Mesothelial cell of epicardium (in vitro differentiated cells): ENCODE measurements at regions not wholly inside any gene's neighbourhood (a gene's known extent, or its start where the extent isn't known, plus 50 kb on each side); places are given as distances from the start of the nearest gene placed in this dataset.
A peak's percentile ranks its signal among the peaks of the same experiment; 100 is the strongest.
"Not testable (repeated sequence)": the region's sequence is repeated elsewhere in the genome, so short reads cannot be mapped to it uniquely, and the experiment has no call there.

Source experiments
- DNase-seq, 2 experiments: peaks; one replicate each; pipeline ENCODE4 v3.0.0; 2021; ENCODE audit warnings: low spot score in 2 of 2; ENCODE audit not compliant: unreplicated experiment in 2 of 2
- H3K27ac Mint-ChIP-seq: 2 replicates; pipeline ENCODE4 v1.8.0; 2021; ENCODE audit warnings: mixed read lengths
- H3K27me3 Mint-ChIP-seq: 2 replicates; pipeline ENCODE4 v1.8.0; 2021; ENCODE audit warnings: low read depth, mixed read lengths
- H3K36me3 Mint-ChIP-seq: 2 replicates; pipeline ENCODE4 v1.8.0; 2021; ENCODE audit warnings: mixed read lengths
- H3K4me1 Mint-ChIP-seq: 2 replicates; pipeline ENCODE4 v1.8.0; 2021; ENCODE audit warnings: mixed read lengths
- H3K4me3 Mint-ChIP-seq: 2 replicates; pipeline ENCODE4 v1.8.0; 2021; ENCODE audit warnings: mild to moderate bottlenecking, moderate library complexity, mixed read lengths
- H3K9me3 Mint-ChIP-seq: 2 replicates; pipeline ENCODE4 v1.8.0; 2021; ENCODE audit warnings: mixed read lengths
- CTCF ChIP-seq: fragments of 200-600 bp; sonication (generic); IDR thresholded peaks from one replicate; pipeline ENCODE4 v1.5.0; 2021; ENCODE audit warnings: antibody characterized with exemption; ENCODE audit not compliant: unreplicated experiment

DNA sequence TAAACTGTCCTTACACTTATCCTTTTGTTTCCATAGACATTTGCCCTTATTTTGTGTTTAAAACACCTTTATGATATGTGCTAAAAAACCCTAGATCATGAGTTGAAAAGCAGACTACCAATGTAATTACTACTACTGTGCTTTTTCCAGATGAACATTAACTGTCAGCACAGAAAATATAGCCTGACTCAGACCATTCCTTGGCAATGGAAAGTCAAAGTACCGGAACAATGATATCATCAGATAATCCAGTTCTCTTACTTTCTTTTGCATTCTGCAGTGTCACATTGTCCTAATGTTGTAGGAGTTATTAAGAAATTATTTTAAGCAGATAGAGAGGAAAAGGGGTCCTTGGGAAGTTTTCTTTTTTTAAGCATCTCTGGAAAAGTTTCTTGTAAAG, 1189.0 kb upstream of the FLRT2 start:
- H3K4me1 Mint-ChIP-seq = peaks cover 14% of the 10 kb centered on the region
- H3K9me3 Mint-ChIP-seq = peaks cover 18% of the 10 kb centered on the region
- H3K4me3 Mint-ChIP-seq = no peak overlapping the region
- no peak for DNase-seq
- peak overlapping the region; percentile 10 for H3K27ac Mint-ChIP-seq
- no peaks in the 10 kb centered on the region for H3K27me3 Mint-ChIP-seq
- no peak for TF ChIP-seq CTCF
- H3K36me3 Mint-ChIP-seq = no peaks in the 10 kb centered on the region

DNA sequence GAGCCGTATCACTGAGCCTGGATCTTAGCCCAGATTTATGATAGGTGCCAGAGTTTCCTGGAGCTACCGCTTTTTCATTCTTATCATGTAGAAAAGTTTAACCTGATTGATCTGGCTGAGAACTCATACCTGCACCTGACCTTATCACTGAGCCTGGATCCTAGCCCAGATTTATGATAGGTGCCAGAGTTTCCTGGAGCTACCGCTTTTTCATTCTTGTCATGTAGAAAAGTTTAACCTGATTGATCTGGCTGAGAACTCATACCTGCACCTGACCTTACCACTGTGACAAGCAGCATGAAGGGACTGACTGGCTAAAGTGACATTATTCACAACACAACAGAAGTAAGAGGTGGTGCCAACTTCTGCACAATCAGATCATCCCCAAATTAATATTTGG, 1188.1 kb upstream of the FLRT2 start:
- Mint-ChIP-seq H3K9me3 (peaks cover 16% of the 10 kb centered on the region), H3K4me1 (peaks cover 14% of the 10 kb centered on the region)
- H3K4me3 Mint-ChIP-seq, H3K36me3 Mint-ChIP-seq, H3K27me3 Mint-ChIP-seq, H3K27ac Mint-ChIP-seq, DNase-seq: not testable (repeated sequence)

DNA sequence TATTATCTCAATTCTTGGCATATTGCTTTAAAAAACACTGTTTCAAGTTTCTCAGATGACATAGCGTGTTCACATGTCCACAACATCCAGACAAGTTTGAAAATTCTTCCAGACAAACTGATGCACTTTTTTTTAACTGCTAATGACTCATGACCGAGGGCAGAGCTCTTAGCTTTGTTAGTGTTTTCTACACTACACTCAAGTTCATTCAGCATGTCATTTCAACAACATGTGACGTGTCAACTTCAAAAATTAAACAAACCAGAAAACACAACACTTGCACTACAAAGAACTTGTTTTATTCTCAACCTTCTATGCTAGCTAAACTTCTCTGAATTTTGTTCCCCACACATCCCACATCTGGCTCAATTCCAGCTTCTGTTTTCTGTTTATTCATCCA, 1186.3 kb upstream of the FLRT2 start:
- no peaks in the 10 kb centered on the region for H3K27me3 Mint-ChIP-seq
- peaks cover 14% of the 10 kb centered on the region for H3K4me1 Mint-ChIP-seq
- no peak overlapping the region for H3K4me3 Mint-ChIP-seq
- no peak for TF ChIP-seq CTCF
- no peaks in the 10 kb centered on the region for H3K36me3 Mint-ChIP-seq
- H3K27ac Mint-ChIP-seq = no peak overlapping the region
- DNase-seq = no peak
- peaks cover 14% of the 10 kb centered on the region for H3K9me3 Mint-ChIP-seq

DNA sequence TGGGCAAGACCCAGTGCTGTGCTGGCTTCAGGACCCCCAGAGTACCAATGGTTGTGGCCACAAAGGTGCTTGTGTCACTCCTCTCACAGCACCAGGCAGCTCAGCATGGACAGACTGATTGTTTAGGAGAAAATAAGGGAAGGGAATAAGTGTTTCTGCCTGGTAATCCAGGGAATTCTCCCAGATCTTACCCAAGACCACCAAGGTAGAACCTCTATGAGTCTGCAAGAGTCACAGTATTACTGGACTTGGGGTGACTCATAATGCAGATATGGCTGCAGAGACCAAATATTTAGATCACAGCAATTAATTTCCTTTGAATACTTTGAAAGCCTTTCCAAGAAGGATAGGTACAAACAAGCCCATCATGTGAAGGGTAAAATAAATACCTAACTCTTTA, 1178.3 kb upstream of the FLRT2 start:
- Mint-ChIP-seq H3K36me3 (peaks cover 18% of the 10 kb centered on the region), H3K4me1 (no peaks in the 10 kb centered on the region), H3K27ac (no peak overlapping the region), H3K9me3 (peaks cover 43% of the 10 kb centered on the region), H3K27me3 (no peaks in the 10 kb centered on the region), H3K4me3 (no peak overlapping the region)
- no peak for TF ChIP-seq CTCF
- no peak for DNase-seq

DNA sequence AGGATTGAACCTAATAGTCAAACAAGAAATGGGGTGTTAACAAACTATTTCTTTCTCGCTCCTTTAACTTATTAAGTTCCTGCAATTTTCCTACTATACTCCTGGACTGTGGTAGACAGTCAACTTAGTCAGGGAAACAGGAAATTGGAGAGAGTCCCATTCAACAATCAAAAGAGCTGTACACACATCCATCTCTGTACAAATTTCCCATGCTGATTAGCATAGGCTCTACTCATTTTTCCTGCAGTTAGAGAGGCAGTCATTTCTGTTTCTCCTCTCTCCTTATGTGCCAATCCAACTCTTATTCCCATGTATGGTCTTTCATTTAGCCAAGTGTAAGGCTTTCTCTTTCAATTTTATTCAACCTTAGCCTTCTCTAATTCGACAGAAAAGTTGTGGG, 1168.5 kb upstream of the FLRT2 start:
- Mint-ChIP-seq H3K36me3 (peaks cover 5% of the 10 kb centered on the region), H3K9me3 (peaks cover 30% of the 10 kb centered on the region)

DNA sequence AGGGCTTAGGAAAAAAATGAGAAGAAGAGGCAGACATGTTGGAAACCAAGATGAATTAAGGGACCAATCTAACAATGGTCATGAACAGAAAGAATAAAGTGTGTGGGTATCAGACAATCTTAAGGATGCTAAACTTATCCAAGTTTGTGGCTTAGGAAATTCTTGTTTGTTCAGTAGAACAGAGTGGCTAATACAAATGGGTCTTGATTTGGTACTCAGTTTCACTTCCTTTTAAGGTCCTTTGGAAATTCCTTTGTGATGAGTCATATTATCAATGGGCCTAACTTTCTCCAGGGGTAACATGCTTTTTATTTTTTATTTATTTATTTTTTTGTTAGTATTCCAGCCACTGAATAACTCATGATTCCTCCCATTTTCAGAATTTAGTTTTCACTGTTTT, 1154.7 kb upstream of the FLRT2 start:
- Mint-ChIP-seq H3K4me3 (no peak overlapping the region), H3K36me3 (no peaks in the 10 kb centered on the region), H3K9me3 (peaks cover 15% of the 10 kb centered on the region), H3K27ac (no peak overlapping the region), H3K4me1 (peaks cover 10% of the 10 kb centered on the region), H3K27me3 (no peaks in the 10 kb centered on the region)
- DNase-seq = no peak
- TF ChIP-seq CTCF = no peak

More for the DNA sequence above, 1168.5 kb upstream of the FLRT2 start:
- no peak for DNase-seq
- TF ChIP-seq CTCF = no peak
- no peaks in the 10 kb centered on the region for H3K27me3 Mint-ChIP-seq
- H3K4me1 Mint-ChIP-seq = no peaks in the 10 kb centered on the region
- H3K27ac Mint-ChIP-seq = no peak overlapping the region
- H3K4me3 Mint-ChIP-seq = no peak overlapping the region
